HG03565 (cell line): ENCODE measurements at regions not wholly inside any gene's neighbourhood (a gene's known extent, or its start where the extent isn't known, plus 50 kb on each side); places are given as distances from the start of the nearest gene placed in this dataset.

Experiments used
- ATAC-seq: cut with Tn5 transposase; IDR thresholded peaks from one replicate; pipeline ENCODE4 v1.9.1; 2021; ENCODE audit warnings: mild to moderate bottlenecking, moderate library complexity; ENCODE audit not compliant: unreplicated experiment

GRCh38 chr1:228968891-228969606 is 233.8 kb downstream of the RHOU start:
- no peak for ATAC-seq

GRCh38 chr1:228969953-228970800 is 234.9 kb downstream of the RHOU start:
- ATAC-seq, result no peak

GRCh38 chr1:228972576-228972975 is 237.3 kb downstream of the RHOU start:
- no peak for ATAC-seq

- ATAC-seq, result no peak
These were observed 239.0 kb downstream of the RHOU start for GRCh38 chr1:228974273-228974672.

- no peak for ATAC-seq
These were observed 240.1 kb downstream of the RHOU start for GRCh38 chr1:228975238-228975907.

- no peak for ATAC-seq
These were observed 241.0 kb downstream of the RHOU start for GRCh38 chr1:228976316-228976715.

- no peak for ATAC-seq
These were observed 242.0 kb downstream of the RHOU start for GRCh38 chr1:228977307-228977706.

- no peak for ATAC-seq
These were observed 242.5 kb downstream of the RHOU start for GRCh38 chr1:228977741-228978140.

GRCh38 chr1:228978484-228979324 is 243.4 kb downstream of the RHOU start:
- ATAC-seq, result no peak

- ATAC-seq, result no peak
These were observed 244.0 kb downstream of the RHOU start for GRCh38 chr1:228979325-228979699.

- no peak for ATAC-seq
These were observed 244.5 kb downstream of the RHOU start for GRCh38 chr1:228979774-228980173.

GRCh38 chr1:228980232-228980937 is 245.1 kb downstream of the RHOU start:
- no peak for ATAC-seq

GRCh38 chr1:228982637-228983036 is 247.4 kb downstream of the RHOU start:
- no peak for ATAC-seq

- no peak for ATAC-seq
These were observed 248.0 kb downstream of the RHOU start for GRCh38 chr1:228983231-228983660.

GRCh38 chr1:228983661-228984060 is 248.4 kb downstream of the RHOU start:
- ATAC-seq, result no peak

GRCh38 chr1:228984107-228984506 is 248.8 kb downstream of the RHOU start:
- no peak for ATAC-seq

- ATAC-seq, result no peak
These were observed 249.7 kb downstream of the RHOU start for GRCh38 chr1:228984646-228985631.

GRCh38 chr1:228985661-228986060 is 250.4 kb downstream of the RHOU start:
- no peak for ATAC-seq
